Lung (tissue), 11 donors: ENCODE measurements at regions not wholly inside any gene's neighbourhood (a gene's known extent, or its start where the extent isn't known, plus 50 kb on each side); places are given as distances from the start of the nearest gene placed in this dataset.
A peak's percentile ranks its signal among the peaks of the same experiment; 100 is the strongest.
"Not testable (repeated sequence)": the region's sequence is repeated elsewhere in the genome, so short reads cannot be mapped to it uniquely, and the experiment has no call there.

Source experiments
- ATAC-seq: fragments of 200-7000 bp; cut with Tn5 transposase; one replicate; pipeline ENCODE4 v1.9.1; 2020; ENCODE audit warnings: moderate number of reproducible peaks; ENCODE audit not compliant: insufficient read depth, low FRiP score
- DNase-seq, 3 donors: peaks; one replicate each; pipeline ENCODE4 v3.0.0-alpha.2; 2013 to 2017
- H3K27ac ChIP-seq, 2 donors: one replicate each; pipeline ENCODE4 v1.5.1; 2013; ENCODE audit warnings: mild to moderate bottlenecking in 2 of 2, moderate library complexity in 2 of 2, control low read depth in 1 of 2, inconsistent platforms in 1 of 2, low read depth in 1 of 2, low read length in 1 of 2
- H3K27me3 ChIP-seq, 3 donors: one replicate each; pipeline ENCODE4 v1.5.1; 2013; ENCODE audit warnings: low read length in 2 of 3; ENCODE audit not compliant: control insufficient read depth in 3 of 3, insufficient read depth in 3 of 3
- H3K36me3 ChIP-seq, 4 donors: one replicate each; pipeline ENCODE4 v1.5.1; 2013; ENCODE audit warnings: low read length in 4 of 4, mild to moderate bottlenecking in 1 of 4, moderate library complexity in 1 of 4; ENCODE audit not compliant: control insufficient read depth in 4 of 4, insufficient read depth in 4 of 4
- H3K4me1 ChIP-seq, 5 donors: one replicate each; pipeline ENCODE4 v1.5.1; 2013; ENCODE audit warnings: low read length in 5 of 5, mild to moderate bottlenecking in 2 of 5, moderate library complexity in 1 of 5; ENCODE audit not compliant: control insufficient read depth in 5 of 5, insufficient read depth in 5 of 5
- H3K4me3 ChIP-seq: one replicate; pipeline ENCODE4 v1.5.1; 2013; ENCODE audit warnings: mild to moderate bottlenecking, control low read depth, moderate library complexity
- H3K9ac ChIP-seq, 2 donors: one replicate each; pipeline ENCODE4 v1.5.1; 2013; ENCODE audit warnings: low read length in 2 of 2, control low read depth in 1 of 2; ENCODE audit not compliant: insufficient read depth in 1 of 2
- H3K9me3 ChIP-seq, 4 donors: one replicate each; pipeline ENCODE4 v1.5.1; 2013; ENCODE audit warnings: low read length in 3 of 4, mild to moderate bottlenecking in 1 of 4, moderate library complexity in 1 of 4; ENCODE audit not compliant: control insufficient read depth in 4 of 4, insufficient read depth in 3 of 4
- CTCF ChIP-seq: IDR thresholded peaks from 2 replicates; pipeline ENCODE4 v1.5.1; 2012; ENCODE audit warnings: mild to moderate bottlenecking; ENCODE audit errors: control extremely low read depth, extremely low read depth
- WGBS, 2 donors: extraction: QIAGEN DNeasy Blood & Tissue Kit; methylation state at CpG; one replicate each; pipeline ENCODE4 v1.1.7; 2013; 5-methylcytosine and 5-hydroxymethylcytosine counted together
- donor health status: control.
- donor health status: control.
- donor health status: Bipolar disorder and iron deficiency.
- donor health status: healthy.
- donor health status: DM: yes; HTN: yes; CAD: no.

- TF ChIP-seq CTCF = no peak
- no peak overlapping the region for H3K9ac ChIP-seq
- DNase-seq (no peak), ATAC-seq (no peak)
- H3K27me3 ChIP-seq = no peaks in the 10 kb centered on the region
- H3K9me3 ChIP-seq = peaks cover 0 to 2% (median 0%) of the 10 kb centered on the region in 4 donors
- no peaks in the 10 kb centered on the region for H3K36me3 ChIP-seq
- no peak overlapping the region for H3K27ac ChIP-seq
- H3K4me1 ChIP-seq = no peaks in the 10 kb centered on the region
- no peak overlapping the region for H3K4me3 ChIP-seq
Observed at GRCh38 chr18:40152859-40153258, 1802.2 kb upstream of the PIK3C3 start.

DNA sequence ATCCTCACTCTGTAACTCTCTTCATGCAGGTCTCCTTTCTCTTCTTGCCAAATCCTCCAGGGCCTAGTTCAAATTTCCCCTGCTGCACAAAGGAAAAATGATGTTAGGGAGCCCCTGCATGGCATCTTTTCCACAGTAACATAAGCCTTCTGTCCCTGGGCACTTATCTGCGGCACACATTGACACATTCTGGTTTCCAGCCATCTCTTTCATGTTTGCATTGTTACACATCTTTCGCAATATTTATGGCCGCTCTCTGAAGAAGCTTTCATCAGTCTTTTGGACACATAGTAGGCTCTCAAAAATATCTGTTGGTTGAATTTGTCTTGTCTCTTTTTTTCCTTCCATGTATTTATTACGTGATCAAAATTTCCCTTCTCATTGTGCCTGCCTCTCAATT lies 1806.1 kb upstream of the PIK3C3 start:
- H3K4me3 ChIP-seq = no peak overlapping the region

DNA sequence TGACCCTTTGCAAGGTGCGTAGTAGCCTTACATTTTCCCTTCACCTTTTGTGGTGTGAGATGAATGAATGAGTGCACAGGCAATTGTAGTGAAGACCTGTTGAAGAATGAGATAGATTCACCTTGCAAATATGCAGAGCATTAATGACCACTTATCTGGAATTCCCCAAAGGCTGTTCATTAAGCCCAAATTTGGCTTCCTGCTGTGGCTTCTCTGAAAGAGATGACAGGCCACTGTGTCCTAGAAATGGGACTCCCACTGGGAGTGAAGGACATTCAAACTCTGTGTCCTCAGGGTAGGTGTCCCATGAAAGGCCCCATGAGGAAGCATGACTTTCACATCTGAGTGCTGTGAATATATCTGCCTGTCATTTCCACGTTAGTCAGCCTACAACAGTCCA lies 1821.8 kb upstream of the PIK3C3 start:
- Histone ChIP-seq H3K4me3 (no peak overlapping the region), H3K4me1 (no peaks in the 10 kb centered on the region), H3K27ac (no peak overlapping the region), H3K27me3 (no peaks in the 10 kb centered on the region), H3K36me3 (no peaks in the 10 kb centered on the region), H3K9ac (no peak overlapping the region), H3K9me3 (peaks cover 0 to 8% (median 0%) of the 10 kb centered on the region in 4 donors)
- 82 to 86% methylated on average over 2 of the region's 2 CpGs for WGBS, 2 donors
- no peak for ATAC-seq
- no peak for DNase-seq
- no peak for TF ChIP-seq CTCF

More for the DNA sequence above, 1806.1 kb upstream of the PIK3C3 start:
- Histone ChIP-seq H3K27me3 (no peaks in the 10 kb centered on the region), H3K27ac (no peak overlapping the region), H3K36me3 (no peaks in the 10 kb centered on the region), H3K9me3 (no peaks in the 10 kb centered on the region), H3K4me1 (no peaks in the 10 kb centered on the region), H3K9ac (no peak overlapping the region)
- no peak for ATAC-seq
- no peak for TF ChIP-seq CTCF
- DNase-seq = peak; percentile 37 to 79 (median 67)
- 83% methylated on average over 4 of the region's 4 CpGs for WGBS, 2 donors

GRCh38 chr18:40132438-40132837 lies 1822.6 kb upstream of the PIK3C3 start:
- not testable (repeated sequence) for H3K4me3 ChIP-seq, H3K27ac ChIP-seq, H3K9ac ChIP-seq, H3K27me3 ChIP-seq, DNase-seq, H3K9me3 ChIP-seq, H3K4me1 ChIP-seq, H3K36me3 ChIP-seq, ATAC-seq
- 78 to 80% methylated on average over 4 of the region's 4 CpGs for WGBS, 2 donors
